H1 (cell line): ENCODE measurements at regions not wholly inside any gene's neighbourhood (a gene's known extent, or its start where the extent isn't known, plus 50 kb on each side); places are given as distances from the start of the nearest gene placed in this dataset.

Source experiments
- CTCF ChIA-PET: fragments of 300-600 bp; sonication (Branson Sonifier 250); formaldehyde crosslinking; loops from one replicate; lab custom pipeline; 2021; ENCODE audit not compliant: partially characterized antibody; lab: Charles Lee
- POLR2A ChIA-PET: fragments of 300-600 bp; sonication (Branson Sonifier 250); formaldehyde crosslinking; loops from one replicate; lab custom pipeline; 2021; ENCODE audit warnings: inconsistent platforms; ENCODE audit not compliant: partially characterized antibody; lab: Charles Lee
- DNase-seq, 2 experiments: peaks; one replicate each; pipeline versions ENCODE4 v3.0.0 to v3.0.0-alpha.2; 2010 to 2022; ENCODE audit warnings: low spot score in 2 of 2, low read depth in 1 of 2, mixed read lengths in 1 of 2
- FAIRE-seq: peaks from 2 replicates; lab custom pipeline; 2011; peaks lifted over from hg19 to GRCh38; lab: Jason Lieb, UNC
- H2AFZ ChIP-seq: 2 replicates; pipeline ENCODE4 v1.8.1; 2012; ENCODE audit warnings: low read length, inconsistent platforms
- H2AK5ac ChIP-seq: 2 replicates; pipeline ENCODE4 v1.6.1; 2013; ENCODE audit warnings: low read depth, low read length
- H2BK120ac ChIP-seq: replicated peaks from 2 replicates; pipeline ENCODE3; 2013; ENCODE audit warnings: low read depth, low read length, inconsistent platforms
- H2BK12ac ChIP-seq: 2 replicates; pipeline ENCODE4 v1.6.1; 2013; ENCODE audit warnings: low read depth, low read length
- H2BK15ac ChIP-seq: 2 replicates; pipeline ENCODE4 v1.6.1; 2013; ENCODE audit warnings: low read length
- H2BK20ac ChIP-seq: 2 replicates; pipeline ENCODE4 v1.6.1; 2013; ENCODE audit warnings: low read length
- H2BK5ac ChIP-seq: 2 replicates; pipeline ENCODE4 v1.6.1; 2013; ENCODE audit warnings: low read depth, low read length
- H3K14ac ChIP-seq: 2 replicates; pipeline ENCODE4 v1.6.1; 2013; ENCODE audit warnings: inconsistent platforms; ENCODE audit not compliant: insufficient read length
- H3K18ac ChIP-seq: 2 replicates; pipeline ENCODE4 v1.6.1; 2013; ENCODE audit warnings: low read length; ENCODE audit errors: extremely low read depth
- H3K23ac ChIP-seq: 2 replicates; pipeline ENCODE4 v1.6.1; 2013; ENCODE audit warnings: inconsistent platforms; ENCODE audit not compliant: insufficient read length
- H3K23me2 ChIP-seq: 2 replicates; pipeline ENCODE4 v1.6.1; 2013; ENCODE audit warnings: low read depth, low read length
- H3K27ac ChIP-seq: 2 replicates; pipeline ENCODE4 v1.6.1; 2011; ENCODE audit warnings: low read depth, low read length, inconsistent platforms
- H3K27me3 ChIP-seq, 4 experiments: replicated peaks in 1 of 4; 1 replicate in 1 of 4; 2 replicates in 3 of 4; pipeline versions ENCODE4 v1.6.1 to v1.8.1; 2011 to 2013; ENCODE audit warnings: low read length in 3 of 4, mild to moderate bottlenecking in 3 of 4, inconsistent platforms in 2 of 4, mixed read lengths in 2 of 4, moderate library complexity in 1 of 4; ENCODE audit not compliant: control insufficient read depth in 3 of 4, insufficient read depth in 3 of 4; ENCODE audit errors: extremely low read depth in 1 of 4
- H3K36me3 ChIP-seq, 4 experiments: 2 replicates each; pipeline versions ENCODE4 v1.6.1 to v1.8.1; 2011 to 2013; ENCODE audit warnings: mild to moderate bottlenecking in 4 of 4, low read length in 3 of 4, moderate library complexity in 2 of 4, control low read depth in 1 of 4, inconsistent platforms in 1 of 4; ENCODE audit not compliant: insufficient read depth in 4 of 4, control insufficient read depth in 2 of 4
- H3K4ac ChIP-seq: replicated peaks from 2 replicates; pipeline ENCODE3; 2013; ENCODE audit warnings: low read length, low read depth, mixed read lengths, inconsistent platforms; ENCODE audit not compliant: insufficient read length
- H3K4me1 ChIP-seq, 4 experiments: replicated peaks in 1 of 4; 1 replicate in 1 of 4; 2 replicates in 3 of 4; pipeline versions ENCODE4 v1.6.1 to v1.8.1; 2011 to 2013; ENCODE audit warnings: low read length in 3 of 4, inconsistent platforms in 2 of 4, mixed read lengths in 1 of 4; ENCODE audit not compliant: insufficient read depth in 4 of 4, control insufficient read depth in 3 of 4
- H3K4me2 ChIP-seq, 2 experiments: 2 replicates each; pipeline versions ENCODE4 v1.6.1 to v1.8.1; 2011 to 2013; ENCODE audit warnings: low read depth in 2 of 2, low read length in 2 of 2, control low read depth in 1 of 2, inconsistent platforms in 1 of 2, mild to moderate bottlenecking in 1 of 2; ENCODE audit not compliant: insufficient read depth in 1 of 2
- H3K4me3 ChIP-seq, 4 experiments: fragments of 200-600, 300-600 bp in 1 of 4; sonication (generic), shearing (Covaris generic), sonication (Bioruptor Twin) in 1 of 4; 2 replicates each; pipeline versions ENCODE4 v1.5.1 to v1.8.1; 2011 to 2016; ENCODE audit warnings: low read length in 4 of 4, low read depth in 3 of 4, control low read depth in 2 of 4, inconsistent platforms in 2 of 4, mild to moderate bottlenecking in 2 of 4, mixed read lengths in 1 of 4, moderate library complexity in 1 of 4; ENCODE audit not compliant: insufficient read depth in 2 of 4; ENCODE audit errors: extremely low read depth in 1 of 4
- H3K56ac ChIP-seq: replicated peaks from 2 replicates; pipeline ENCODE3; 2013; ENCODE audit warnings: low read depth, mild to moderate bottlenecking, mixed read lengths, low read length, inconsistent platforms; ENCODE audit not compliant: insufficient read length
- H3K79me1 ChIP-seq: 2 replicates; pipeline ENCODE4 v1.6.1; 2013; ENCODE audit warnings: low read depth, low read length, control low read depth
- H3K79me2 ChIP-seq, 2 experiments: 2 replicates each; pipeline versions ENCODE4 v1.6.1 to v1.8.1; 2012 to 2013; ENCODE audit warnings: low read length in 2 of 2, mild to moderate bottlenecking in 2 of 2, inconsistent platforms in 1 of 2; ENCODE audit not compliant: insufficient read depth in 2 of 2, control insufficient read depth in 1 of 2
- H3K9ac ChIP-seq, 4 experiments: replicated peaks in 1 of 4; 1 replicate in 1 of 4; 2 replicates in 3 of 4; pipeline versions ENCODE4 v1.6.1 to v1.8.1; 2011 to 2013; ENCODE audit warnings: low read depth in 3 of 4, low read length in 3 of 4, control low read depth in 2 of 4, mild to moderate bottlenecking in 2 of 4, moderate library complexity in 2 of 4, inconsistent platforms in 1 of 4; ENCODE audit errors: extremely low read depth in 1 of 4
- H3K9me3 ChIP-seq, 2 experiments: 2 replicates each; pipeline versions ENCODE4 v1.6.1 to v1.8.1; 2012 to 2013; ENCODE audit warnings: mild to moderate bottlenecking in 2 of 2, moderate library complexity in 2 of 2, control low read depth in 1 of 2, inconsistent platforms in 1 of 2, low read depth in 1 of 2, low read length in 1 of 2, mixed read lengths in 1 of 2; ENCODE audit not compliant: insufficient read depth in 2 of 2
- H4K20me1 ChIP-seq, 2 experiments: replicated peaks in 1 of 2; 2 replicates each; pipeline versions ENCODE3 to v1.8.1; 2011 to 2013; ENCODE audit warnings: inconsistent platforms in 2 of 2, low read length in 2 of 2, mild to moderate bottlenecking in 1 of 2; ENCODE audit not compliant: insufficient read depth in 2 of 2, control insufficient read depth in 1 of 2
- H4K5ac ChIP-seq: 2 replicates; pipeline ENCODE4 v1.6.1; 2013; ENCODE audit warnings: low read length, low read depth, mixed read lengths, inconsistent platforms; ENCODE audit not compliant: insufficient read length
- H4K8ac ChIP-seq: 2 replicates; pipeline ENCODE4 v1.8.0; 2013; ENCODE audit warnings: mild to moderate bottlenecking, moderate library complexity, low read length, inconsistent platforms; ENCODE audit not compliant: insufficient read depth; ENCODE audit errors: extremely low read depth
- H4K91ac ChIP-seq: replicated peaks from 2 replicates; pipeline ENCODE3; 2013; ENCODE audit warnings: low read length, mixed read lengths, inconsistent platforms; ENCODE audit not compliant: insufficient read length
- ASH2L ChIP-seq: fragments of 200-600, 300-600 bp; sonication (generic); IDR thresholded peaks from one replicate; pipeline ENCODE4 v1.7.1; 2017; ENCODE audit warnings: low read length
- CBX8 ChIP-seq: fragments of 300-800, 300-1000 bp; sonication (generic); IDR thresholded peaks from 2 replicates; pipeline ENCODE4 v1.7.1; 2016; ENCODE audit warnings: low read depth, low read length, borderline replicate concordance
- CEBPB ChIP-seq: IDR thresholded peaks from 2 replicates; pipeline ENCODE4 v1.6.1; 2012; ENCODE audit warnings: low read depth, low read length
- CREB1 ChIP-seq: IDR thresholded peaks from 2 replicates; pipeline ENCODE4 v1.6.1; 2012; ENCODE audit warnings: inconsistent platforms
- GABPA ChIP-seq: IDR thresholded peaks from 2 replicates; pipeline ENCODE4 v1.6.1; 2011; ENCODE audit warnings: mild to moderate bottlenecking, low read length, moderate library complexity, borderline replicate concordance; ENCODE audit not compliant: insufficient read depth
- GTF2F1 ChIP-seq: IDR thresholded peaks from 2 replicates; pipeline ENCODE4 v1.6.1; 2012; ENCODE audit warnings: low read depth, low read length, improper control_type of control experiment, borderline replicate concordance
- KDM1A ChIP-seq: fragments of 200-600, 300-600 bp; sonication (generic); IDR thresholded peaks from 2 replicates; pipeline ENCODE4 v1.7.1; 2016; ENCODE audit warnings: mild to moderate bottlenecking, low read length, borderline replicate concordance
- MAFK ChIP-seq: IDR thresholded peaks from 2 replicates; pipeline ENCODE4 v1.6.1; 2012; ENCODE audit warnings: low read depth, mild to moderate bottlenecking, improper control_type of control experiment, low read length
- NRF1 ChIP-seq: IDR thresholded peaks from 2 replicates; pipeline ENCODE4 v1.6.1; 2011; ENCODE audit warnings: mild to moderate bottlenecking, low read depth, low read length, improper control_type of control experiment
- POLR2AphosphoS5 ChIP-seq: IDR thresholded peaks from 2 replicates; pipeline ENCODE4 v1.6.1; 2011; ENCODE audit warnings: low read depth, low read length
- SIN3A ChIP-seq, 2 experiments: IDR thresholded peaks in 1 of 2; conservative IDR thresholded peaks in 1 of 2; 2 replicates each; pipeline ENCODE4 v1.6.1; 2011 to 2012; ENCODE audit warnings: low read length in 2 of 2, improper control_type of control experiment in 1 of 2, low read depth in 1 of 2, mild to moderate bottlenecking in 1 of 2
- SUZ12 ChIP-seq: fragments of 200-600 bp; sonication (generic); IDR thresholded peaks from 2 replicates; pipeline ENCODE4 v1.6.1; 2012; ENCODE audit warnings: mild to moderate bottlenecking, inconsistent platforms, low read length, moderate library complexity, mixed read lengths
- TAF1 ChIP-seq: IDR thresholded peaks from 2 replicates; pipeline ENCODE4 v1.6.1; 2011; ENCODE audit warnings: mild to moderate bottlenecking, low read depth, low read length
- TBP ChIP-seq: IDR thresholded peaks from 2 replicates; pipeline ENCODE4 v1.6.1; 2011; ENCODE audit warnings: low read depth, low read length, improper control_type of control experiment
- TCF12 ChIP-seq: IDR thresholded peaks from 2 replicates; pipeline ENCODE4 v1.6.1; 2011; ENCODE audit warnings: low read depth, mild to moderate bottlenecking, low read length
- WGBS, 2 experiments: shearing (Covaris generic) in 1 of 2; methylation state at CpG; one replicate each; pipeline versions ENCODE4 v1.1.6 to v1.1.7; 2013 to 2015; ENCODE audit warnings: low lambda C conversion rate in 2 of 2, mixed read lengths in 2 of 2, inconsistent platforms in 1 of 2, low coverage in 1 of 2, missing lambda C conversion rate in 1 of 2; ENCODE audit not compliant: insufficient replicate concordance in 2 of 2, insufficient coverage in 1 of 2, insufficient read length in 1 of 2; ENCODE audit errors: extremely low coverage in 1 of 2, missing lambda C conversion rate in 1 of 2; 5-methylcytosine and 5-hydroxymethylcytosine counted together
- TF ChIP-seq, protein P1 (sequence below): IDR thresholded peaks from 2 replicates; pipeline ENCODE4 v1.6.1; 2012; ENCODE audit warnings: inconsistent platforms

DNA sequence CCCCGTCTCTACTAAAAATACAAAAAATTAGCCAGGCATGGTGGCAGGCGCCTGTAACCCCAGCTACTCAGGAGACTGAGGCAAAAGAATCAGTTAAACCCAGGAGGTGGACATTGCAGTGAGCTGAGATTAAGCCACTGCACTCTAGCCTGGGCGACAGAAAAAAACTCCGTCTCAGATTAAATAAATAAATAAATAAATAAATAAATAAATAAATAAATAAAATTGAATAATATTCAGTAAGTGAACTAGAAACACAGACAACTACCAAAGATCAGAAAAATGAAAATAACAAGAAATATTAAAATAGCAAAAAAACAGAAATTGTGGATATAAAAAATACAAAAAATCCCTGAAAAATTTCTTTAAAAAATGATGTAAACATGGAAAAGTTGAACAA lies 172.4 kb downstream of the ZNF486 start:
- H3K27me3 ChIP-seq = peaks cover 0 to 1% (median 0%) of the 10 kb centered on the region in 4 experiments; a peak in 1 of 7 replicates
- no peak overlapping the region for H2AK5ac ChIP-seq
- no peak overlapping the region for H3K9ac ChIP-seq
- H3K18ac ChIP-seq = no peak overlapping the region
- H3K4me3 ChIP-seq = no peak overlapping the region
- no peaks in the 10 kb centered on the region for H4K20me1 ChIP-seq
- H2BK120ac ChIP-seq = no peak overlapping the region
- H4K5ac ChIP-seq = no peak overlapping the region
- H4K91ac ChIP-seq = no peak overlapping the region
- H2BK20ac ChIP-seq = no peak overlapping the region
- ChIA-PET POLR2A (no interaction called here), CTCF (no interaction called here)
- 90% methylated on average over 4 of the region's 4 CpGs; no CpG with 5 or more reads in 1 of the 2 experiments for WGBS, 2 experiments
- H3K56ac ChIP-seq = no peak overlapping the region
- no peak overlapping the region for H2BK15ac ChIP-seq
- no peak overlapping the region for H3K27ac ChIP-seq
- H3K23me2 ChIP-seq = no peaks in the 10 kb centered on the region
- H4K8ac ChIP-seq = no peak overlapping the region
- H2BK12ac ChIP-seq = no peak overlapping the region
- no peak overlapping the region for H3K14ac ChIP-seq
- no peak overlapping the region for H3K23ac ChIP-seq
- no peaks in the 10 kb centered on the region for H3K79me2 ChIP-seq
- H3K4me2 ChIP-seq = no peak overlapping the region
- no peak overlapping the region for H2AFZ ChIP-seq
- no peaks in the 10 kb centered on the region for H3K79me1 ChIP-seq
- H3K9me3 ChIP-seq = no peaks in the 10 kb centered on the region
- FAIRE-seq = no peak
- H3K36me3 ChIP-seq = no peaks in the 10 kb centered on the region
- H2BK5ac ChIP-seq = no peak overlapping the region
- DNase-seq = no peak
- no peaks in the 10 kb centered on the region for H3K4me1 ChIP-seq
- H3K4ac ChIP-seq = no peak overlapping the region
- TF ChIP-seq ASH2L (no peak), SUZ12 (no peak), TAF1 (no peak), KDM1A (no peak), GTF2F1 (no peak), TCF12 (no peak), SIN3A (conservative IDR thresholded peaks at IDR 0.05 in 1 of 2, IDR thresholded peaks at IDR 0.05 in 1 of 2; ENCODE audit: low read depth in 1 of 2, low read length in 2 of 2) (no peak), MAFK (no peak), GABPA (no peak), CREB1 (no peak), CBX8 (no peak), CEBPB (no peak), NRF1 (no peak), POLR2AphosphoS5 (no peak), TBP (no peak)
- TF ChIP-seq, protein P1, sequence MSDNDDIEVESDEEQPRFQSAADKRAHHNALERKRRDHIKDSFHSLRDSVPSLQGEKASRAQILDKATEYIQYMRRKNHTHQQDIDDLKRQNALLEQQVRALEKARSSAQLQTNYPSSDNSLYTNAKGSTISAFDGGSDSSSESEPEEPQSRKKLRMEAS = no peak
